CD14-positive monocyte (primary cell): ENCODE measurements at regions not wholly inside any gene's neighbourhood (a gene's known extent, or its start where the extent isn't known, plus 50 kb on each side); places are given as distances from the start of the nearest gene placed in this dataset.

Experiments used
- DNase-seq, 3 donors: peaks; one replicate each; pipeline ENCODE4 v3.0.0-alpha.2; 2011 to 2022
- H2AFZ ChIP-seq: 2 replicates; pipeline ENCODE4 v1.6.0; 2012; ENCODE audit warnings: mild to moderate bottlenecking, low read depth, low read length, inconsistent platforms; ENCODE audit not compliant: insufficient read depth, poor library complexity, severe bottlenecking
- H3K27ac ChIP-seq, 2 donors: 1 replicate in 1 of 2; 2 replicates in 1 of 2; pipeline ENCODE4 v1.5.1; 2012 to 2013; ENCODE audit warnings: low read length in 2 of 2, control low read depth in 1 of 2, inconsistent platforms in 1 of 2, low read depth in 1 of 2, mild to moderate bottlenecking in 1 of 2
- H3K27me3 ChIP-seq, 2 donors: one replicate each; pipeline versions ENCODE4 v1.6.0 to v1.6.1; 2011 to 2013; ENCODE audit warnings: low read length in 2 of 2; ENCODE audit not compliant: control insufficient read depth in 2 of 2, insufficient read depth in 2 of 2
- H3K36me3 ChIP-seq, 2 donors: replicated peaks in 1 of 2; 1 replicate in 1 of 2; 2 replicates in 1 of 2; pipeline versions ENCODE4 v1.5.1 to v1.6.1; 2012 to 2013; ENCODE audit warnings: low read length in 2 of 2, control low read depth in 1 of 2, inconsistent platforms in 1 of 2, mild to moderate bottlenecking in 1 of 2; ENCODE audit not compliant: insufficient read depth in 2 of 2, control insufficient read depth in 1 of 2
- H3K4me1 ChIP-seq, 2 donors: 1 replicate in 1 of 2; 2 replicates in 1 of 2; pipeline versions ENCODE4 v1.5.1 to v1.6.1; 2012 to 2013; ENCODE audit warnings: low read length in 2 of 2, control low read depth in 1 of 2, inconsistent platforms in 1 of 2, mild to moderate bottlenecking in 1 of 2, moderate library complexity in 1 of 2; ENCODE audit not compliant: insufficient read depth in 2 of 2, control insufficient read depth in 1 of 2
- H3K4me2 ChIP-seq: replicated peaks from 2 replicates; pipeline ENCODE3; 2012; ENCODE audit warnings: low read length, moderate library complexity, mild to moderate bottlenecking; ENCODE audit not compliant: poor library complexity, severe bottlenecking; ENCODE audit errors: extremely low read depth
- H3K4me3 ChIP-seq, 3 experiments: fragments of 200-600 bp in 1 of 3; sonication (generic) in 1 of 3; replicated peaks in 1 of 3; 1 replicate in 2 of 3; 2 replicates in 1 of 3; pipeline ENCODE4 v1.5.1; 2011 to 2013; ENCODE audit warnings: low read length in 3 of 3, mild to moderate bottlenecking in 3 of 3, control low read depth in 2 of 3, low read depth in 2 of 3, inconsistent platforms in 1 of 3, moderate library complexity in 1 of 3
- H3K79me2 ChIP-seq: 2 replicates; pipeline ENCODE4 v1.6.0; 2012; ENCODE audit warnings: mild to moderate bottlenecking, control low read depth, inconsistent platforms, low read length, moderate library complexity; ENCODE audit not compliant: insufficient read depth
- H3K9ac ChIP-seq: 2 replicates; pipeline ENCODE4 v1.6.0; 2017; ENCODE audit warnings: low read length, mild to moderate bottlenecking; ENCODE audit not compliant: insufficient read depth, poor library complexity, severe bottlenecking
- H3K9me3 ChIP-seq, 2 donors: replicated peaks in 1 of 2; 1 replicate in 1 of 2; 2 replicates in 1 of 2; pipeline versions ENCODE4 v1.5.1 to v1.6.1; 2012 to 2013; ENCODE audit warnings: low read length in 2 of 2, control low read depth in 1 of 2; ENCODE audit not compliant: control insufficient read depth in 1 of 2, insufficient read depth in 1 of 2
- H4K20me1 ChIP-seq: 2 replicates; pipeline ENCODE4 v1.6.0; 2012; ENCODE audit warnings: mild to moderate bottlenecking, low read length, control low read depth, moderate library complexity; ENCODE audit not compliant: insufficient read depth
- H3K27ac Mint-ChIP-seq, 7 donors: one replicate each; pipeline ENCODE4 v1.8.0; 2020; ENCODE audit warnings: mild to moderate bottlenecking in 7 of 7, mixed read lengths in 7 of 7, moderate library complexity in 6 of 7, inconsistent platforms in 2 of 7
- H3K27me3 Mint-ChIP-seq, 3 donors: one replicate each; pipeline ENCODE4 v1.8.0; 2021 to 2022; ENCODE audit warnings: low read depth in 3 of 3, mild to moderate bottlenecking in 3 of 3, mixed read lengths in 3 of 3, moderate library complexity in 3 of 3, inconsistent platforms in 1 of 3
- H3K36me3 Mint-ChIP-seq, 2 donors: one replicate each; pipeline ENCODE4 v1.8.0; 2020; ENCODE audit warnings: mixed read lengths in 2 of 2, inconsistent platforms in 1 of 2, mild to moderate bottlenecking in 1 of 2
- H3K4me1 Mint-ChIP-seq: one replicate; pipeline ENCODE4 v1.8.0; 2020; ENCODE audit warnings: mild to moderate bottlenecking, mixed read lengths
- H3K4me3 Mint-ChIP-seq, 2 donors: one replicate each; pipeline ENCODE4 v1.8.0; 2020; ENCODE audit warnings: mild to moderate bottlenecking in 2 of 2, mixed read lengths in 2 of 2, moderate library complexity in 1 of 2
- H3K9me3 Mint-ChIP-seq, 7 donors: one replicate each; pipeline ENCODE4 v1.8.0; 2020 to 2022; ENCODE audit warnings: mixed read lengths in 7 of 7, mild to moderate bottlenecking in 6 of 7, moderate library complexity in 6 of 7, inconsistent platforms in 2 of 7
- WGBS: methylation state at CpG from one replicate; pipeline ENCODE4 v1.1.5; 2013; ENCODE audit warnings: missing lambda C conversion rate; ENCODE audit not compliant: insufficient coverage; 5-methylcytosine and 5-hydroxymethylcytosine counted together
- intact Hi-C, 2 donors: fragments of 100-400 bp; cut with micrococcal nuclease; formaldehyde crosslinking; loops; one replicate each; pipeline versions ENCODE4 v1.15.0 to v1.15.1; 2023
- TF ChIP-seq, protein P1 (sequence below): fragments of 200-600 bp; IDR thresholded peaks from one replicate; pipeline ENCODE4 v1.8.0; 2022; ENCODE audit warnings: antibody characterized with exemption, mild to moderate bottlenecking

DNA sequence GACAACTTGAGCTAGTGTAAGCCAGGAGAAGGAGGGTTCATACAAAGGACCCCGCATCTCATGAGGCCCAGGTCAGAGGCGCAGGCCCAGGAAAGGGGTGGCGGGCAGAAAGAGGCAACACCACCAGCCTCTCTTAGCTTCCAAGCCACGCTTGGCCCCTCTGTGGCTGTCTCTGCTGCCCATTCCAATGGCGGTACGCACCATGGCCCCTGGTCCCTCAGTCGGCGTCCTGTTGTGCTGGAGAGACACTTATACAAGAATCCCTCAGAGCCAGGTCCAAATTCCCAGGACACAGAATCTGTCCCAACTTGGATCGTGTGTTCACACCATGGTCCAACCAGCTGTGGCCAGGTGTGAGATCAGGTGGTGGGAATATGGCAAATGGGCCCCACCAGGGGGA is 127.0 kb upstream of the CDH4 start:
- H3K4me2 ChIP-seq, result no peak overlapping the region
- H3K9ac ChIP-seq, result no peak overlapping the region
- H3K4me1 ChIP-seq, result peaks cover 6 to 8% of the 10 kb centered on the region in 2 donors
- TF ChIP-seq, protein P1, sequence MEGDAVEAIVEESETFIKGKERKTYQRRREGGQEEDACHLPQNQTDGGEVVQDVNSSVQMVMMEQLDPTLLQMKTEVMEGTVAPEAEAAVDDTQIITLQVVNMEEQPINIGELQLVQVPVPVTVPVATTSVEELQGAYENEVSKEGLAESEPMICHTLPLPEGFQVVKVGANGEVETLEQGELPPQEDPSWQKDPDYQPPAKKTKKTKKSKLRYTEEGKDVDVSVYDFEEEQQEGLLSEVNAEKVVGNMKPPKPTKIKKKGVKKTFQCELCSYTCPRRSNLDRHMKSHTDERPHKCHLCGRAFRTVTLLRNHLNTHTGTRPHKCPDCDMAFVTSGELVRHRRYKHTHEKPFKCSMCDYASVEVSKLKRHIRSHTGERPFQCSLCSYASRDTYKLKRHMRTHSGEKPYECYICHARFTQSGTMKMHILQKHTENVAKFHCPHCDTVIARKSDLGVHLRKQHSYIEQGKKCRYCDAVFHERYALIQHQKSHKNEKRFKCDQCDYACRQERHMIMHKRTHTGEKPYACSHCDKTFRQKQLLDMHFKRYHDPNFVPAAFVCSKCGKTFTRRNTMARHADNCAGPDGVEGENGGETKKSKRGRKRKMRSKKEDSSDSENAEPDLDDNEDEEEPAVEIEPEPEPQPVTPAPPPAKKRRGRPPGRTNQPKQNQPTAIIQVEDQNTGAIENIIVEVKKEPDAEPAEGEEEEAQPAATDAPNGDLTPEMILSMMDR, result no peak
- H3K4me3 Mint-ChIP-seq, result no peak overlapping the region
- no peak for DNase-seq
- H3K27me3 ChIP-seq, result no peaks in the 10 kb centered on the region
- H3K36me3 Mint-ChIP-seq, result no peaks in the 10 kb centered on the region
- no peaks in the 10 kb centered on the region for H3K9me3 ChIP-seq
- no peak overlapping the region for H3K27ac ChIP-seq
- H3K36me3 ChIP-seq, result no peaks in the 10 kb centered on the region
- no peak overlapping the region for H2AFZ ChIP-seq
- H3K27me3 Mint-ChIP-seq, result peaks cover 8 to 17% (median 16%) of the 10 kb centered on the region in 3 donors
- H4K20me1 ChIP-seq, result no peaks in the 10 kb centered on the region
- no peak overlapping the region for H3K27ac Mint-ChIP-seq
- intact Hi-C loops, result loop anchor here in 1 of 2 donors (10.0 kb wide), 1 partner anchor 1180 kb away; the partner anchor contains the start of genes FAM217B and PPP1R3D
- H3K9me3 Mint-ChIP-seq, result no peaks in the 10 kb centered on the region
- no peaks in the 10 kb centered on the region for H3K79me2 ChIP-seq
- no peak overlapping the region for H3K4me3 ChIP-seq
- peaks cover 9% of the 10 kb centered on the region for H3K4me1 Mint-ChIP-seq
- WGBS, result 99% methylated on average over 9 of the region's 9 CpGs

DNA sequence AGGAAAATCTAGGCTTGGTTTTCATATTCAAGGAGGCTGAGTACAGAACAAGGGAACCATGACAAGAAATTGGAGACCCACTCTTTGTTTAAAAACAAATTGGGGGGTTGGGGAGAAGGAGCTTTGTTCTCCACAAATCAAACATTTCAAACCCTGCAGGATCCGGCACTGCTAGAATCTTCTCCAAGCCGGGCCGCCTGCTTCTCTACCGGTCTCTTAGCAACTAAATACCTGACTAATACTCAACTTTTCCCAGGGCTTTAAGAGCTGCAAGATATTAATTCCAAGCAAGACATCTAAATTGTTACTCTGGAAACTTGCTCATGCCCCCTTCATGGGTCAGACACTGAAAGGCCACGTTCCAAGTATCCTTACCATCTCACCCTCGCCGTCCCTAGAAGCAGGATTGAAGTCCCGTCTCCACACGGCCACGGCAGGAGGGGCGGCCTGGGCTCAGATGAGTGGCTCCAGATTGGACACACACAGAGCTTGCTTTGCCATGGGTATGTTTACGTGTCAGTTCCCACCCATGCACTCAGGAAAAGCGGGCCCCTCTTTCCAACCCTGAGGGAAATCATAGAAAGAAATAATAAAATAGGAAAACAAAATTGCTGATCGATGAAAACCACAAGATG is 126.4 kb upstream of the CDH4 start:
- Histone ChIP-seq H2AFZ (no peak overlapping the region), H3K4me3 (no peak overlapping the region), H3K9me3 (no peaks in the 10 kb centered on the region), H3K36me3 (no peaks in the 10 kb centered on the region), H3K27me3 (no peaks in the 10 kb centered on the region), H3K79me2 (no peaks in the 10 kb centered on the region), H3K27ac (no peak overlapping the region), H4K20me1 (no peaks in the 10 kb centered on the region), H3K4me1 (peaks cover under 1 to 3% of the 10 kb centered on the region in 2 donors), H3K4me2 (no peak overlapping the region), H3K9ac (no peak overlapping the region)
- DNase-seq, result no peak
- intact Hi-C loops, result loop anchor here in 1 of 2 donors (10.0 kb wide), 1 partner anchor 1181 kb away; the partner anchor contains the start of genes FAM217B and PPP1R3D
- Mint-ChIP-seq H3K27ac (no peak overlapping the region), H3K4me3 (no peak overlapping the region), H3K36me3 (no peaks in the 10 kb centered on the region), H3K9me3 (no peaks in the 10 kb centered on the region), H3K27me3 (peaks cover 8 to 21% (median 20%) of the 10 kb centered on the region in 3 donors), H3K4me1 (peaks cover 4% of the 10 kb centered on the region)
- TF ChIP-seq, protein P1, result no peak
- WGBS, result 97% methylated on average over 11 of the region's 14 CpGs
